ENCODE measurements at regions not wholly inside any gene's neighbourhood (a gene's known extent, or its start where the extent isn't known, plus 50 kb on each side); places are given as distances from the start of the nearest gene placed in this dataset.

DNA sequence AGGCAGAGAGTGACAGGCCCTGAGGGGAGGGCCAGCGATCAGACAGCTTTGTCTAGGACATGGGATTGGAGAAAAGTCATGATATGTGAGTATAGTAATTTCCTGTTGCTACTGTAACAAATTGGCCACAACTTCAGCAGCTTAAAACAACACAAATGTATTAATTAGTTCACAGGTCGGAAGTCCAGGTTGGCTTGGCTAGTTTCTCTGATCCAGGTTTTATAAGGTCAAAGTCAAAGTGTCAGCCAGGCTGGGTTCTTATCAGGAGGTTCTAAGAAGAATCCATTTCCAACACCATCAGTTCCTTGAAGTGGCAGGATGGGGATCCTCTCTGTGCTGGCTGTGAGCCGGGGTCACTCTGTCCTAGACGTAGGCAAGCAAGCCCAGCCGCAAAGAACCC, 76.2 kb upstream of the SEC14L1 start:
- no peak for TF ChIP-seq SIN3A (IDR thresholded peaks at IDR 0.05; ENCODE audit: borderline replicate concordance, insufficient read depth, low read length)
- TF ChIP-seq, protein P1, sequence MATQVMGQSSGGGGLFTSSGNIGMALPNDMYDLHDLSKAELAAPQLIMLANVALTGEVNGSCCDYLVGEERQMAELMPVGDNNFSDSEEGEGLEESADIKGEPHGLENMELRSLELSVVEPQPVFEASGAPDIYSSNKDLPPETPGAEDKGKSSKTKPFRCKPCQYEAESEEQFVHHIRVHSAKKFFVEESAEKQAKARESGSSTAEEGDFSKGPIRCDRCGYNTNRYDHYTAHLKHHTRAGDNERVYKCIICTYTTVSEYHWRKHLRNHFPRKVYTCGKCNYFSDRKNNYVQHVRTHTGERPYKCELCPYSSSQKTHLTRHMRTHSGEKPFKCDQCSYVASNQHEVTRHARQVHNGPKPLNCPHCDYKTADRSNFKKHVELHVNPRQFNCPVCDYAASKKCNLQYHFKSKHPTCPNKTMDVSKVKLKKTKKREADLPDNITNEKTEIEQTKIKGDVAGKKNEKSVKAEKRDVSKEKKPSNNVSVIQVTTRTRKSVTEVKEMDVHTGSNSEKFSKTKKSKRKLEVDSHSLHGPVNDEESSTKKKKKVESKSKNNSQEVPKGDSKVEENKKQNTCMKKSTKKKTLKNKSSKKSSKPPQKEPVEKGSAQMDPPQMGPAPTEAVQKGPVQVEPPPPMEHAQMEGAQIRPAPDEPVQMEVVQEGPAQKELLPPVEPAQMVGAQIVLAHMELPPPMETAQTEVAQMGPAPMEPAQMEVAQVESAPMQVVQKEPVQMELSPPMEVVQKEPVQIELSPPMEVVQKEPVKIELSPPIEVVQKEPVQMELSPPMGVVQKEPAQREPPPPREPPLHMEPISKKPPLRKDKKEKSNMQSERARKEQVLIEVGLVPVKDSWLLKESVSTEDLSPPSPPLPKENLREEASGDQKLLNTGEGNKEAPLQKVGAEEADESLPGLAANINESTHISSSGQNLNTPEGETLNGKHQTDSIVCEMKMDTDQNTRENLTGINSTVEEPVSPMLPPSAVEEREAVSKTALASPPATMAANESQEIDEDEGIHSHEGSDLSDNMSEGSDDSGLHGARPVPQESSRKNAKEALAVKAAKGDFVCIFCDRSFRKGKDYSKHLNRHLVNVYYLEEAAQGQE (IDR thresholded peaks at IDR 0.05; ENCODE audit: insufficient read depth in 1 of 2, low read depth in 2 of 2, low read length in 2 of 2): no peak
- no peak for TF ChIP-seq TAF1 (IDR thresholded peaks at IDR 0.05; ENCODE audit: borderline replicate concordance, insufficient read depth, low read length)
- no peak for TF ChIP-seq FOXP2 (optimal IDR thresholded peaks at IDR 0.05; ENCODE audit: borderline replicate concordance, extremely low read depth, extremely low read length, insufficient read depth)
- TF ChIP-seq POLR2AphosphoS5 (IDR thresholded peaks at IDR 0.05; ENCODE audit: low read depth, low read length): no peak

DNA sequence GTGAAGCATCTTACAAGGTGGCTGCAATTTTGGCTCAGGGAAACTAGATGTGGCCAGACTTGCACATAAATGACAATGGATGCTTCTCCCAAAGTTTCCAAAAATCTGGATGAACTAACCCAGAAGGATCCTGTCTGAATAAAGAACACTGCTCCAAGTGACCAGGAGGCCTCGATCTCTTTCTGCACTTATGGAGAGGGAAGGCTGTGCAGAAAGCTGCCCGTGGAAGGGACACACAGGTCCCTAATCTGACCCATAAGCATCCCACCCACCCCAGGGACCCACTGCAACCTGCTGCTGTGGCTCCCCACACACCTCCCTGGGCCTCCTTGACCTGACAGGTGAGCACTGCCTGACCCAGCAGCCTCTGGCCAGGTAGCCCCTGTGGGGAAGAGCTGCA, 74.6 kb upstream of the SEC14L1 start:
- no peak for TF ChIP-seq TAF1 (IDR thresholded peaks at IDR 0.05; ENCODE audit: borderline replicate concordance, insufficient read depth, low read length)
- TF ChIP-seq, protein P1 (IDR thresholded peaks at IDR 0.05; ENCODE audit: insufficient read depth in 1 of 2, low read depth in 2 of 2, low read length in 2 of 2): no peak
- TF ChIP-seq POLR2AphosphoS5 (IDR thresholded peaks at IDR 0.05; ENCODE audit: low read depth, low read length): no peak
- TF ChIP-seq FOXP2 (optimal IDR thresholded peaks at IDR 0.05; ENCODE audit: borderline replicate concordance, extremely low read depth, extremely low read length, insufficient read depth): no peak
- TF ChIP-seq SIN3A (IDR thresholded peaks at IDR 0.05; ENCODE audit: borderline replicate concordance, insufficient read depth, low read length): no peak

DNA sequence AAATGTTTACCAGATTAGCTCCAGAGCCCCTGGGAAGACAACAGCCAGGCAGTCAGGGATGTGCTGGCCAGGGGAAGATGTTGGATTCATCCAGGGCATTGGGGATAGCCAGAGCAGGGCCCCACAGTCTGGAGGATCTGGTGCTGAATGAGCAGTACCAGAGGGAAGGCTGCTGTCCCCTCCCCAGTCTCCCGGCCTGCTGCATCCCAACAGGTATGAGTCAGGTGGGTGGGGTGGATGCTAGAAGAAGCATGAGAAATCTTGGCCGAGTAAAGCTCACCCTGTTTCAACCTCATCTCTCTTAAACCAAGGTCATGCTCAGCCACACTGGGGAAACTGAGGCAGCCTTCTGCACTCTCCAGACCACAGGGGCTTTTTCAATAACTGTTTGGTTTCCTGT, 71.9 kb upstream of the SEC14L1 start:
- TF ChIP-seq TAF1 (IDR thresholded peaks at IDR 0.05; ENCODE audit: borderline replicate concordance, insufficient read depth, low read length): no peak
- TF ChIP-seq, protein P1 (IDR thresholded peaks at IDR 0.05; ENCODE audit: insufficient read depth in 1 of 2, low read depth in 2 of 2, low read length in 2 of 2): no peak
- no peak for TF ChIP-seq POLR2AphosphoS5 (IDR thresholded peaks at IDR 0.05; ENCODE audit: low read depth, low read length)
- TF ChIP-seq SIN3A (IDR thresholded peaks at IDR 0.05; ENCODE audit: borderline replicate concordance, insufficient read depth, low read length): no peak
- no peak for TF ChIP-seq FOXP2 (optimal IDR thresholded peaks at IDR 0.05; ENCODE audit: borderline replicate concordance, extremely low read depth, extremely low read length, insufficient read depth)

DNA sequence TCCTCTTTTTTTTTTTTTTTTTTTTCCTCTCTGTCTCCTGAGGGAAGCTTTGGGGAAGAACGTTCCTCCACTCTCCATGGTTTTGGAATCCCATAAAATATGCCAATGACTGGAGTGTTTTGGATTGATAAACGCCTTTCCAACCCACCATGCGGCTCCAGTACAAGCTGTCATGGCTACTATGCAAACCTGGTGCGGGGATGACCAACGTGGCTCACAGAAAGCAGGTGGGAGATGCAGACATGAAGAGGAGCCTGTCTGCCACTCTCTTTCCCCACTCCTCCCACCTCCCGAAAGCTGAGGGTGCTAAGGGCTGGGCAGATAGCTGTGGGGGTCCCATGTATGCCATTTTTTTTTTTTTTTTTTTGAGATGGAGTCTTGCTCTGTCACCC, 69.9 kb upstream of the SEC14L1 start:
- TF ChIP-seq, protein P1 (IDR thresholded peaks at IDR 0.05; ENCODE audit: insufficient read depth in 1 of 2, low read depth in 2 of 2, low read length in 2 of 2): no peak
- TF ChIP-seq FOXP2 (optimal IDR thresholded peaks at IDR 0.05; ENCODE audit: borderline replicate concordance, extremely low read depth, extremely low read length, insufficient read depth): no peak
- TF ChIP-seq TAF1 (IDR thresholded peaks at IDR 0.05; ENCODE audit: borderline replicate concordance, insufficient read depth, low read length): no peak
- no peak for TF ChIP-seq POLR2AphosphoS5 (IDR thresholded peaks at IDR 0.05; ENCODE audit: low read depth, low read length)
- no peak for TF ChIP-seq SIN3A (IDR thresholded peaks at IDR 0.05; ENCODE audit: borderline replicate concordance, insufficient read depth, low read length)

Data from PFSK-1 (cell line).